ENCODE measurements at regions not wholly inside any gene's neighbourhood (a gene's known extent, or its start where the extent isn't known, plus 50 kb on each side); places are given as distances from the start of the nearest gene placed in this dataset.

DNA sequence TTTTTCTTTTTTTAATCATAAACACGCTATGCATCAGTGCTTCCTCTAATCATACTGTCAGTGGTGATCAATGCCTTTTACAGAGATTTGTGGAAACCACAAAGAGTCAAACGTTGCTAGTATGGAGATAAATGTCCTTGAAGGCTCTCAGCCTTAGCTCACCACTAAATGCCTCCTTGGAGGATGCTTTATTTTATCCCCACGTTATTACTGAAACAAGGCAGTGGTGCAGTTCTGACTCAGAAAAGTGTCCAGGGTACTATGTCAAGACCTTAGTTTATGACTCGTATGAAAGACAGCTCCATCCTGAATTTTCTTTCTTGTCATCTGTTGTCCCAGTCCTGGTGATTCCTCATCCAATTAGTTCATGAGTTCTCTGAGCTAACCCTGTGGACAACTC, 1146.7 kb downstream of the IGSF11 start:
- H3K4me3 Mint-ChIP-seq = no peak overlapping the region
- Histone ChIP-seq H3K27ac (ENCODE audit: low read depth in 1 of 2, low read length in 2 of 2) (no peak overlapping the region), H3K4me3 (ENCODE audit: low read length) (no peak overlapping the region), H3K36me3 (ENCODE audit: insufficient read depth, low read length) (no peaks in the 10 kb centered on the region), H3K9me3 (ENCODE audit: control insufficient read depth in 1 of 2, insufficient read depth in 1 of 2, low read length in 2 of 2) (no peaks in the 10 kb centered on the region), H3K4me1 (ENCODE audit: insufficient read depth, low read length) (no peaks in the 10 kb centered on the region), H3K27me3 (ENCODE audit: control insufficient read depth in 1 of 2, insufficient read depth in 2 of 2, low read length in 2 of 2) (no peaks in the 10 kb centered on the region)
- ATAC-seq (ENCODE audit: poor library complexity) (no peak), DNase-seq (no peak)
- H3K4me1 Mint-ChIP-seq (ENCODE audit: low read depth) = no peaks in the 10 kb centered on the region
- H3K27ac Mint-ChIP-seq = no peak overlapping the region
- POLR2A ChIA-PET = no interaction called here
- H3K36me3 Mint-ChIP-seq (ENCODE audit: low read depth) = no peaks in the 10 kb centered on the region
- CTCF ChIA-PET = no interaction called here
- H3K27me3 Mint-ChIP-seq = no peaks in the 10 kb centered on the region
- intact Hi-C loops (cut with DNase I, micrococcal nuclease) = no loop called here
- peaks cover 7% of the 10 kb centered on the region for H3K9me3 Mint-ChIP-seq
- no peak for TF ChIP-seq CTCF (IDR thresholded peaks at IDR 0.05)

- TF ChIP-seq CTCF (IDR thresholded peaks at IDR 0.05) = no peak
- ChIA-PET CTCF (no interaction called here), POLR2A (no interaction called here)
- H3K4me3 Mint-ChIP-seq = no peak overlapping the region
- H3K9me3 Mint-ChIP-seq = peaks cover 3% of the 10 kb centered on the region
- intact Hi-C loops (cut with DNase I, micrococcal nuclease) = no loop called here
- no peak overlapping the region for H3K27ac Mint-ChIP-seq
- Histone ChIP-seq H3K36me3 (ENCODE audit: insufficient read depth, low read length) (no peaks in the 10 kb centered on the region), H3K4me3 (ENCODE audit: low read length) (no peak overlapping the region), H3K4me1 (ENCODE audit: insufficient read depth, low read length) (no peaks in the 10 kb centered on the region), H3K9me3 (ENCODE audit: control insufficient read depth in 1 of 2, insufficient read depth in 1 of 2, low read length in 2 of 2) (peaks cover 0 to 5% of the 10 kb centered on the region in 2 experiments), H3K27me3 (ENCODE audit: control insufficient read depth in 1 of 2, insufficient read depth in 2 of 2, low read length in 2 of 2) (no peaks in the 10 kb centered on the region), H3K27ac (ENCODE audit: low read depth in 1 of 2, low read length in 2 of 2) (no peak overlapping the region)
- no peaks in the 10 kb centered on the region for H3K36me3 Mint-ChIP-seq (ENCODE audit: low read depth)
- no peak for DNase-seq
- ATAC-seq (ENCODE audit: poor library complexity) = no peak
- H3K27me3 Mint-ChIP-seq = no peaks in the 10 kb centered on the region
- H3K4me1 Mint-ChIP-seq (ENCODE audit: low read depth) = no peaks in the 10 kb centered on the region
Measured at GRCh38 chr3:117892431-117892841, 1142.2 kb downstream of the IGSF11 start.

DNA sequence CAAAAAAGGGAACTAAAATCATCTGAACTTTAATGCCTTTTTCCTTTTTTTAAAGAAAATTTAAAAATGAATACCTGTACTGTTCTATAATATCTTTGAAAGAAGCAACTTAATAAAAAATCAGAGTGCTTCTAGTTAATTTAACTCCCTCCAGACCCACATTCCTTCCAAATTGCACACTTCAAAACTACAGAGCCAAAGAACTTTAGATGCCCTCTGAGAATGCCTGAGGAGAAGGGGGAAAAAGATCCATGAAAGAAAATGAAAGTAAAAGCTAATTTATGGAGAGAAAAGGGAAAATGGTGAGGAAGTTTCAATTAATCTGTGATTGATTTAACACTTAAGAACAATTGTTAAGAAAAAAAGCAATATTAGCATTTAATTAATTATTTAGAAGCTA, 1141.6 kb downstream of the IGSF11 start:
- no peak overlapping the region for H3K27ac Mint-ChIP-seq
- Histone ChIP-seq H3K4me1 (ENCODE audit: insufficient read depth, low read length) (no peaks in the 10 kb centered on the region), H3K4me3 (ENCODE audit: low read length) (no peak overlapping the region), H3K9me3 (ENCODE audit: control insufficient read depth in 1 of 2, insufficient read depth in 1 of 2, low read length in 2 of 2) (peaks cover 0 to 5% of the 10 kb centered on the region in 2 experiments), H3K27ac (ENCODE audit: low read depth in 1 of 2, low read length in 2 of 2) (no peak overlapping the region), H3K36me3 (ENCODE audit: insufficient read depth, low read length) (no peaks in the 10 kb centered on the region), H3K27me3 (ENCODE audit: control insufficient read depth in 1 of 2, insufficient read depth in 2 of 2, low read length in 2 of 2) (no peaks in the 10 kb centered on the region)
- H3K27me3 Mint-ChIP-seq = no peaks in the 10 kb centered on the region
- intact Hi-C loops (cut with DNase I, micrococcal nuclease) = no loop called here
- peaks cover 8% of the 10 kb centered on the region for H3K9me3 Mint-ChIP-seq
- no peak overlapping the region for H3K4me3 Mint-ChIP-seq
- ATAC-seq (ENCODE audit: poor library complexity) (no peak), DNase-seq (no peak)
- ChIA-PET CTCF (no interaction called here), POLR2A (no interaction called here)
- TF ChIP-seq CTCF (IDR thresholded peaks at IDR 0.05) = no peak
- H3K4me1 Mint-ChIP-seq (ENCODE audit: low read depth) = no peaks in the 10 kb centered on the region
- H3K36me3 Mint-ChIP-seq (ENCODE audit: low read depth) = no peaks in the 10 kb centered on the region

Data from CD4-positive, alpha-beta T cell (primary cell).